HL-60 (cell line): ENCODE measurements at regions not wholly inside any gene's neighbourhood (a gene's known extent, or its start where the extent isn't known, plus 50 kb on each side); places are given as distances from the start of the nearest gene placed in this dataset.

Experiments
- DNase-seq, 2 experiments: peaks; one replicate each; pipeline ENCODE4 v3.0.0-alpha.2; 2010 to 2020; ENCODE audit warnings: low read depth in 1 of 2, low spot score in 1 of 2
- H3K27ac ChIP-seq: fragments of 250-450 bp; sonication (Bioruptor Pico); replicated peaks from 2 replicates; pipeline ENCODE4 v1.5.1; 2020; ENCODE audit warnings: mild to moderate bottlenecking, moderate library complexity
- H3K27me3 ChIP-seq: fragments of 250-450 bp; sonication (Bioruptor Pico); 2 replicates; pipeline ENCODE4 v1.5.1; 2021; ENCODE audit warnings: mild to moderate bottlenecking, moderate library complexity; ENCODE audit not compliant: insufficient read depth, poor library complexity, severe bottlenecking
- H3K4me3 ChIP-seq: replicated peaks from 2 replicates; pipeline ENCODE4 v1.5.1; 2011; ENCODE audit warnings: mild to moderate bottlenecking, control low read depth, low read length; ENCODE audit not compliant: insufficient read depth
- CTCF ChIP-seq: IDR thresholded peaks from one replicate; pipeline ENCODE4 v1.5.1; 2011; ENCODE audit warnings: low read length, control low read depth, inconsistent platforms; ENCODE audit not compliant: insufficient read depth
- GABPA ChIP-seq: IDR thresholded peaks from 2 replicates; pipeline ENCODE4 v1.6.1; 2012; ENCODE audit warnings: low read depth
- POLR2AphosphoS5 ChIP-seq: IDR thresholded peaks from 2 replicates; pipeline ENCODE4 v1.6.1; 2012; ENCODE audit warnings: low read depth
- REST ChIP-seq: IDR thresholded peaks from 2 replicates; pipeline ENCODE4 v1.6.1; 2012; ENCODE audit warnings: low read depth; ENCODE audit not compliant: insufficient replicate concordance
- SPI1 ChIP-seq: IDR thresholded peaks from 2 replicates; pipeline ENCODE4 v1.6.1; 2012; ENCODE audit warnings: low read depth, mild to moderate bottlenecking, borderline replicate concordance

GRCh38 chrX:43083016-43083415 is 305.1 kb upstream of the PPP1R2C start:
- no peak for TF ChIP-seq CTCF
- no peak for TF ChIP-seq POLR2AphosphoS5
- TF ChIP-seq SPI1, result no peak
- TF ChIP-seq REST, result no peak
- TF ChIP-seq GABPA, result no peak
- no peak overlapping the region for H3K4me3 ChIP-seq
- H3K27me3 ChIP-seq, result no peaks in the 10 kb centered on the region
- no peak overlapping the region for H3K27ac ChIP-seq
- no peak for DNase-seq

- Histone ChIP-seq H3K27ac (no peak overlapping the region), H3K27me3 (no peaks in the 10 kb centered on the region), H3K4me3 (no peak overlapping the region)
- DNase-seq, result no peak
- no peak for TF ChIP-seq CTCF
- TF ChIP-seq SPI1, result no peak
- TF ChIP-seq GABPA, result no peak
- no peak for TF ChIP-seq REST
- TF ChIP-seq POLR2AphosphoS5, result no peak
Measured at GRCh38 chrX:43087830-43088229, 309.9 kb upstream of the PPP1R2C start.

GRCh38 chrX:43096830-43097229 is 318.9 kb upstream of the PPP1R2C start:
- no peaks in the 10 kb centered on the region for H3K27me3 ChIP-seq
- TF ChIP-seq SPI1, result peak; percentile 90
- TF ChIP-seq CTCF, result no peak
- H3K4me3 ChIP-seq, result no peak overlapping the region
- DNase-seq, result no peak
- H3K27ac ChIP-seq, result no peak overlapping the region

- H3K27ac ChIP-seq, result no peak overlapping the region
- DNase-seq, result no peak
- TF ChIP-seq POLR2AphosphoS5, result no peak
- no peak for TF ChIP-seq CTCF
- TF ChIP-seq SPI1, result no peak
- no peak for TF ChIP-seq REST
- no peak for TF ChIP-seq GABPA
- no peaks in the 10 kb centered on the region for H3K27me3 ChIP-seq
- H3K4me3 ChIP-seq, result no peak overlapping the region
Measured at GRCh38 chrX:43106009-43106408, 328.0 kb upstream of the PPP1R2C start.
